Skeletal muscle satellite cell (primary cell): ENCODE measurements at regions not wholly inside any gene's neighbourhood (a gene's known extent, or its start where the extent isn't known, plus 50 kb on each side); places are given as distances from the start of the nearest gene placed in this dataset.
"Not testable (repeated sequence)": the region's sequence is repeated elsewhere in the genome, so short reads cannot be mapped to it uniquely, and the experiment has no call there.

Experiments
- H3K27me3 ChIP-seq: 2 replicates; pipeline ENCODE4 v1.7.0; 2013; ENCODE audit warnings: low read length; ENCODE audit not compliant: control insufficient read depth, insufficient read depth
- H3K36me3 ChIP-seq: 2 replicates; pipeline ENCODE4 v1.7.0; 2013; ENCODE audit warnings: mild to moderate bottlenecking, control low read depth, low read length; ENCODE audit not compliant: insufficient read depth
- H3K4me1 ChIP-seq: 2 replicates; pipeline ENCODE4 v1.7.0; 2013; ENCODE audit warnings: low read length; ENCODE audit not compliant: control insufficient read depth, insufficient read depth
- H3K4me2 ChIP-seq: 2 replicates; pipeline ENCODE4 v1.7.0; 2013; ENCODE audit warnings: mild to moderate bottlenecking, low read length
- H3K4me3 ChIP-seq: 2 replicates; pipeline ENCODE4 v1.7.0; 2013; ENCODE audit warnings: low read length
- H3K9ac ChIP-seq: 2 replicates; pipeline ENCODE4 v1.7.0; 2013; ENCODE audit warnings: mild to moderate bottlenecking, low read depth, low read length, moderate library complexity
- H3K9me3 ChIP-seq: replicated peaks from 2 replicates; pipeline ENCODE4 v1.7.0; 2013; ENCODE audit warnings: mild to moderate bottlenecking, control low read depth, low read length

DNA sequence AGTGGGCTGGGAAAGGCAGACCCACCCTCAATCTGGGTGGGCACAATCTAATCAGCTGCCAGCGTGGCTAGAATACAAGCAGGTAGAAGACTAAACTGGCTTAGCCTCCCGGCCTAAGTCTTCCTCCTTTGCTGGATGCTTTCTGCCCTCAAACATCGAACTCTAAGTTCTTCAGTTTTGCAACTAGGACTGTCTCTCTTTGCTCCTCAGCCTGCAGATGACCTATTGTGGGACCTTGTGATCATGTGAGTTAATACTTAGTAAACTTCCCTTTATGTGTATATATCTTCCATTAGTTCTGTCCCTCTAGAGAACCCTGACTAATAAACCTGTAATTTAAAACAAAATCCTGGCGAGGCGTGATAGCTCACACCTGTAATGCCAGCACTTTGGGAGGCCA lies 51.8 kb upstream of the SLC39A8 start:
- H3K4me3 ChIP-seq, H3K27me3 ChIP-seq, H3K9me3 ChIP-seq, H3K9ac ChIP-seq, H3K4me1 ChIP-seq, H3K36me3 ChIP-seq, H3K4me2 ChIP-seq: not testable (repeated sequence)

DNA sequence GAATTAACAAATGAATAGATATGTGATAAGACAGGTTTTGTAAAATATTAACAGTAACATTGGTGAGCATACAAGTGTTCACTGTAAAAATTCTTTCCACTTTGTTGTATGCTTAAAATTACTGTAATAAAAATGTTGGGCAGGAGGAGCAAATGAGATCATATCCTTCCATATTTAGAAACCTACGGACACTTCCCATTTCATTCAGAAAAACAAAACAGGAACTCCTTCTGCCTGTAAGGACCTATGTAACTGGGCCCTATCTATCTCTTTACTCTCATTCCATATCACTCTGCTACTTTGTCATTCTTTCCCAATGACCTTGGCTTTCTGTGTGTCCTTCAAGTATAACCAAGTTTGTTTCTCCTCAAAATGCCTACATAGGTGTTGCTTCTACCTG lies 53.7 kb upstream of the SLC39A8 start:
- H3K36me3 ChIP-seq, result no peaks in the 10 kb centered on the region
- no peaks in the 10 kb centered on the region for H3K4me1 ChIP-seq
- H3K27me3 ChIP-seq, result no peaks in the 10 kb centered on the region
- H3K9me3 ChIP-seq, result no peaks in the 10 kb centered on the region
- no peak overlapping the region for H3K4me2 ChIP-seq
- no peak overlapping the region for H3K4me3 ChIP-seq
- no peak overlapping the region for H3K9ac ChIP-seq

GRCh38 chr4:102400898-102401297 lies 55.6 kb upstream of the SLC39A8 start:
- Histone ChIP-seq H3K9ac (no peak overlapping the region), H3K9me3 (no peaks in the 10 kb centered on the region), H3K4me1 (no peaks in the 10 kb centered on the region), H3K4me3 (no peak overlapping the region), H3K36me3 (no peaks in the 10 kb centered on the region), H3K4me2 (no peak overlapping the region), H3K27me3 (no peaks in the 10 kb centered on the region)

DNA sequence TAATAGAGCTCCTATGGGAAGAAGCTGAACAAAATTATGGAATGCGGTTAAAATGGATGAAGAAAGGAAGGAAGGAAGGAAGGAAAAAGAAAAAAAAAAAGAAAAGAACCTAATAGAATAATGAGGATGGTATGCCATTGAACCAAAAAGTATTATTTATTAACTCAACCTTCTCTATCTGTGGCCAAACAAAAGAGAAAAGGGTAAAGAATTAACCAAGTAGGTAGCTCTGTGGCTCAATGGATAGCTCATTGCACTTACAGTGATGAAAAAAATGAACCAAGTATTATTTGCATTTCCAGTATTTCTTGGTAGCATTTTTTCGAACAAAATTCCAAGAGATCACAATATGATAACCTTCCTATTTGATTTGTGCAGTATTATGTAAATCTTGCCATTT lies 56.9 kb upstream of the SLC39A8 start:
- no peaks in the 10 kb centered on the region for H3K27me3 ChIP-seq
- H3K4me3 ChIP-seq, result no peak overlapping the region
- H3K4me1 ChIP-seq, result no peaks in the 10 kb centered on the region
- no peak overlapping the region for H3K4me2 ChIP-seq
- H3K9me3 ChIP-seq, result no peaks in the 10 kb centered on the region
- H3K9ac ChIP-seq, result no peak overlapping the region
- no peaks in the 10 kb centered on the region for H3K36me3 ChIP-seq

DNA sequence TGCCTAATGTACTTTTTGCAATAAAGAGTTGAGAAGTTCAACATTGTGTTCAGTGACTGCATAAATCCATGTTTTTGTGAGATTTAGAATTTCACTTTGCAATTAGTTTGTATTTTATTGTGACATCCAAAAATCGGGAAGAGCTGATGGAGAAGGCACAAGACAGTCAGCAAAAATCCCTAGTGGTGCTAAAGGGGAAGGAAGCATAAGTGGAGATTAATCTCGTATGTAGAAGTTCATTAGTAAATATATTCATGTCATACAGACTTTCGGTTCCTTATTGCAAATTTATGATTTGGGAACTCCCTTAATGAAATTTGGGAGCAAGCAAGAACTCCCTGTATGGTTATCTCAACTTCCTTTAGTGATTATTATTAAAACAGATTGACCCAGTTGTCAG lies 57.8 kb upstream of the SLC39A8 start:
- Histone ChIP-seq H3K4me3 (no peak overlapping the region), H3K9ac (no peak overlapping the region), H3K27me3 (no peaks in the 10 kb centered on the region), H3K4me1 (no peaks in the 10 kb centered on the region), H3K9me3 (no peaks in the 10 kb centered on the region), H3K36me3 (no peaks in the 10 kb centered on the region), H3K4me2 (no peak overlapping the region)

DNA sequence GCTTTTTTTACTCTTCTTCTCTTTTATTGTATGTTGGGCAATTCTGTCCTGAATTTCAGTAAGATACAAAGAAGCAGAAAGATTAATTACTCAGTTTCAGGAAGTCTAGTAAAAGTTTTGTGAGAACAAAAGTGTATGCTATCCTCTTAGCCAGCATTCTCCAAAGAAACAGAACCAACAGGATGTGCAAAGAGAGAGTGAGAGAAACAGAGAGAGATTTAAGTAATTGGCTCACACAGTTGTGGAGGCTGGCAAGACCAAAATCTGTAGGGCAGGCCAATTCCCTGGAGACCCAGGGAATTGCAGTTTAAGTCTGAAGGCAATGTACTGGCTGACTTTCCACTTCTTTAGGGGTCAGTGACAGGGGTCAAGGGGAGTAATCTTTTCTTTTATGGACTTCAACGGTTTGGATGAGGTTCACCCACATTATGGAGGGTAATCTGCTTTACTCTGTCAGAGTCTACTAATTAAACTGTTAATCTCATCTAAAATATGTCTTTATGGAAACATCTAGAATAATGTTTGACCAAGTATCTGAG lies 59.2 kb upstream of the SLC39A8 start:
- Histone ChIP-seq H3K4me2 (no peak overlapping the region), H3K4me1 (no peaks in the 10 kb centered on the region), H3K9me3 (no peaks in the 10 kb centered on the region)

DNA sequence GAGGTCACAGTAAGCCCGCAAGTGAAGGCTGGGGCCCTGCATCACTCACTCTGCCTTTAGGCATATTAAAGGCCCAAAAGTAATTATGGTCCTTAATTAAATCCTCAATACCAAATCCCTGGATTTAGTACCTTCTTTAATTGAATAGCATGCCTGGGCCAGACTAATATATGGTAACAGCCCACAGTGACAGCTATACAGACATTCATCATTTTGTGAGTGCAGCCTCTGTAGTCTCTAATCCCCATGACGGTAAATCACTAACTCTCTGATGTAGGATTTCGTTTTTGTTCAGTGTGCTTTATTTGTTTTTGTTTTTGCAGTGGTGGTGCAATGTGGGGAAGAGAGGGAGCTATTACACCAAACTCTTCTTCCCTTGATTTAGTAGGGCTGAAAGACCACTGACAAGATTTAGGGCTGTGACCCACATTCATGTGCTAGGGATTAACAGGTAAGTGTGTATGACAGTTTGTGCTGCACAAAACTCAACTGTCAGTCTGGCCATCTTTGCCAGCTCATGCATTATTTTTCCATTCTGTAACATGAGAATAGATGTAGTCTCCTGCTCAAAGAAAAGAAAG lies 60.6 kb upstream of the SLC39A8 start:
- no peaks in the 10 kb centered on the region for H3K9me3 ChIP-seq
- no peaks in the 10 kb centered on the region for H3K36me3 ChIP-seq
- H3K9ac ChIP-seq, result no peak overlapping the region
- no peak overlapping the region for H3K4me3 ChIP-seq
- H3K4me1 ChIP-seq, result no peaks in the 10 kb centered on the region
- H3K27me3 ChIP-seq, result no peaks in the 10 kb centered on the region
- no peak overlapping the region for H3K4me2 ChIP-seq

More for the DNA sequence above, 59.2 kb upstream of the SLC39A8 start:
- no peaks in the 10 kb centered on the region for H3K36me3 ChIP-seq
- no peak overlapping the region for H3K4me3 ChIP-seq
- no peak overlapping the region for H3K9ac ChIP-seq
- no peaks in the 10 kb centered on the region for H3K27me3 ChIP-seq

- not testable (repeated sequence) for H3K27me3 ChIP-seq, H3K4me1 ChIP-seq, H3K4me3 ChIP-seq, H3K4me2 ChIP-seq, H3K36me3 ChIP-seq, H3K9me3 ChIP-seq, H3K9ac ChIP-seq
Measured at GRCh38 chr4:102410884-102411283, 65.6 kb upstream of the SLC39A8 start.

- Histone ChIP-seq H3K4me2 (no peak overlapping the region), H3K27me3 (no peaks in the 10 kb centered on the region), H3K4me1 (no peaks in the 10 kb centered on the region), H3K9me3 (no peaks in the 10 kb centered on the region), H3K36me3 (no peaks in the 10 kb centered on the region), H3K4me3 (no peak overlapping the region), H3K9ac (no peak overlapping the region)
Measured at GRCh38 chr4:102411408-102411807, 66.1 kb upstream of the SLC39A8 start.

DNA sequence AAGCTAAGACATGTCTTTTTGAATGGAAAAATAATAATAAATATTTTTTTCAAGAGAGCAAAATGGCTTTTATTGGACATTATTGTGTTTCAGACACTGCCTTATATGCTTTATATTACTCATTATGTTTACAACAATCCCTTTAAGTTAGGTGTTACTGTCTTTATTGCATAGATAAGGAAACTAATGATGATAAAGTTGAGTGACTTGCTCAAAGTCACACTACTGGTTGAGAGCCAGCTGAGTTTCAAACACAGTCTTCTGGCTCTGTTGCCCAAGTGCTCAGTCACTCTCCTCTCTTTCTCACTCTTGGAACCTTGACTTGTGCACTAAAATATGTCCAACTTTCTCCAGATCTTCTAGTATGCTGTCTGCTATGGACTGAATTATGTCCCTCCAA lies 71.5 kb upstream of the SLC39A8 start:
- Histone ChIP-seq H3K9me3 (no peaks in the 10 kb centered on the region), H3K4me3 (no peak overlapping the region), H3K27me3 (no peaks in the 10 kb centered on the region), H3K9ac (no peak overlapping the region), H3K36me3 (no peaks in the 10 kb centered on the region), H3K4me2 (no peak overlapping the region), H3K4me1 (no peaks in the 10 kb centered on the region)

DNA sequence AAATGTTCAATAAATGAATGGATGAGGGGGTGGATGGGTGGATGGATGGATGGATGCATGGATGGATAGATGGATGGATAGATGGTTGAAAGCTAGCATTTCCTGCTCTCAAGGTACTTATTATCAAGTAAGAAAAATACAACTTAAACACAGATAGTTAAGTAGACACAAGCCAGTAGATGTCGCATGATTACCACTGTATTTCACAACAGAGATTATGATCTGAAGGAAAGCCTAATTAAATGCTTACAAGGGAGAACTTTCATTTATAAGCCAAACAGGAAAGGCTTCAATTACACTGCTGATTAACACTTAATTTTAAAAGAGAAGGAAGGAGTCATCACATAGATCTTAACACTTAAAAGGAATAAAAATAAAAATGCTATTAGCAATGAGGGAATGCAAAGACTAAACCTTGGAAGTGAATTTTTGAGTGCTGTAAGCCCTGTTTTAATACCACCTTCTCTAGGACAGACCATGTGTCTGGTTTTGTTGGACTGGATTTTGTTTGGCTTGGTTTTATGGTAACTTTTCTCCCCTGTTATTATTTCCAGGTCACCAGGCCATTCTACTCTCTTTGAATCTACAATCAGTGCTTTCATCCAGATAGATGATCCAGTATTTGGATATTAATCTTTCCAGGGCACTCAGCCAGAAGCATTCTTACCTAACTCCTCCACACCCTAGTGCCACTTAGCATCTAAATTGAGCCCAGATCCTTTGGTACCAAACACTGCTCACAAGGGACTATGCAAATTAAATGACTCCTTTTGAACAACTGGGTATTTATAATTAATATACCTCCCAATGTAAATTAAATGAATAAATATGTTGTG lies 75.5 kb upstream of the SLC39A8 start:
- H3K4me3 ChIP-seq, result no peak overlapping the region
- H3K27me3 ChIP-seq, result no peaks in the 10 kb centered on the region
- no peaks in the 10 kb centered on the region for H3K4me1 ChIP-seq
- no peaks in the 10 kb centered on the region for H3K36me3 ChIP-seq
- H3K9me3 ChIP-seq, result no peaks in the 10 kb centered on the region
- no peak overlapping the region for H3K9ac ChIP-seq
- no peak overlapping the region for H3K4me2 ChIP-seq

- Histone ChIP-seq H3K36me3 (no peaks in the 10 kb centered on the region), H3K9ac (no peak overlapping the region), H3K4me3 (no peak overlapping the region), H3K4me2 (no peak overlapping the region), H3K27me3 (no peaks in the 10 kb centered on the region), H3K9me3 (no peaks in the 10 kb centered on the region), H3K4me1 (no peaks in the 10 kb centered on the region)
Measured at GRCh38 chr4:102422843-102423242, 77.6 kb upstream of the SLC39A8 start.
